Head of caudate nucleus (tissue), 42 donors: ENCODE measurements at regions not wholly inside any gene's neighbourhood (a gene's known extent, or its start where the extent isn't known, plus 50 kb on each side); places are given as distances from the start of the nearest gene placed in this dataset.

Experiments used
- DNase-seq, 42 donors: peaks; one replicate each; pipeline versions ENCODE4 v3.0.0 to v3.0.0-alpha.2; 2020 to 2021; ENCODE audit warnings: mixed read lengths in 7 of 42
- intact Hi-C: fragments of 100-400 bp; cut with DNase I; formaldehyde crosslinking; loops from one replicate; pipeline ENCODE4 v1.15.0; 2022

GRCh38 chr13:91079176-91079575 is 268.3 kb upstream of the MIR17HG start:
- intact Hi-C loops, result no loop called here
- DNase-seq, result no peak

DNA sequence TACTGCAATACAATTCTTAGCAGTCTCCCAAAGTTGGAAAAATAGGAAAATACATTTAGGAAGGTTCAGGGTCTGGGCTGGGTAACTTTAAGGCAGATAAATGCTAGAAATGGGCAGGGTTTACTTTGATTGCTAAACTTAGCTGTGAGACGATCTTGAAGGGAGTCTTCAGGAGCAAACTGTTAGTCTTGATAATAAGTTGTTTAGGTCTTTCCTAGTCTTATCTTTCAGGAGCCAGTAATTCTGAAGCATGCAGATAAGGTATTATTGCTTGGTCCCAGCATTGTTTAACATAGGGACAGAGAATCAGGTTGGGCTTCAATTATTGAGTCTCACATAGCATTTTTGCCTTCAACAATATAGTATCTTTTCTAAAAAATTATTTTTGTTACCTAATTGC is 262.4 kb upstream of the MIR17HG start:
- no peak for DNase-seq
- intact Hi-C loops, result no loop called here

DNA sequence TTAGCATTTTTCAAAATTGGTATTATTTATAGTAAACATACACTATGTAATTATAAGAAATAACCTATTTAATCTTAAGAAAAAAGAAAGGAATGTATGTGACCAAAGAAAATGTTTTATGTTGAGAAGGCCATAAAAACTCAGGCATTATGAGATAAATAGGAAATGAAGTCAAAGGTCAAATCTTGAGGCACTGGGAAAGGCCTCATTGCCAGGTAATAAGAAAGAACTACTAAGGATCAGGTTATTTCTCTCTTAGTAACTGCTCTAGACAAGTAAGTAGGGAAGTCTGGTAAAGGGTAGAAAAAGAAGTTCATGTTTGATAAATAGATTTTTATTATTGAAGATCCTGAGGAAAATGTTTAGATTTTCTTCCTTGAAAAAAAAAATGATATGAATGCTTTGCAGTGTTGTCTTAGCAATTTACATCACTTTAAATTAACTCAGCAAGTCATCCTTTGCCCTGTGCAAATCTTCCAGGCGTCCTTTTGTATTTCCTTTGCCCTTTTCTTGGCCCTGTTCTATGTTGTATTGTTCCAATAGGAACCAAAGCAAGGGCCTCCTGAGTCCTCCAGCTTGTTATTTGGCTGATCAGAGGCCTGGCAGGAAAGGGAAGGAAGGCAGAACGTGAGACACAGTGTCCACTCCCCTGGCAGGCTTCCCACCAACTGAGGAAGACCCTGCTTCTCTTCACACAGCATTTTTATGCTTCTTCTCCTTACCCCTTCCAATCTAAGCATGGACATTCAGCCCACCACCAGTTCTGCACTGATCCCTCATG is 260.4 kb upstream of the MIR17HG start:
- no peak for DNase-seq
- intact Hi-C loops, result no loop called here

DNA sequence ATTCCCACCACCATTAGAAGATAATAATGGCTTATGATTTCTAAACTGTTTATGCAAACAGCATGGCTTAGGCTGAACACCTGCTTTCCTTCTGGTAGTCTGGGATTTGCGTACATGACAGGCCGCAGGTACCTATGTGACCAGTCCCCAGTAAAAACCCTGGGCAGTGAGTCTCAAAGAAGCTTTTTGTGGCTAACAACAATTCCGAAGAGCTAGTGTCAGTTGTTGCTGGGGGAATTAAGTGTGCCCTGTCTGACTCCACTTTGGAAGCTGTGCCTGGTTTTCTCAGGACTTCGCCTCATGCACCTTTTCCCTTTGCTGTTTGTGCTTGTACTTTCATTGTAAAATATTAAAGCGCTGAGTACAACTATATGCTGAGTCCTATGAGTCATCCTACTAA is 250.2 kb upstream of the MIR17HG start:
- intact Hi-C loops, result no loop called here

GRCh38 chr13:91099877-91100276 is 247.6 kb upstream of the MIR17HG start:
- intact Hi-C loops, result no loop called here
- no peak for DNase-seq

More for the DNA sequence above, 250.2 kb upstream of the MIR17HG start:
- DNase-seq, result no peak

- intact Hi-C loops, result no loop called here
- no peak for DNase-seq
Observed at GRCh38 chr13:91100944-91101343, 246.5 kb upstream of the MIR17HG start.

- intact Hi-C loops, result no loop called here
- DNase-seq, result no peak
Observed at GRCh38 chr13:91101381-91101780, 246.1 kb upstream of the MIR17HG start.

- intact Hi-C loops, result no loop called here
- DNase-seq, result no peak
Observed at GRCh38 chr13:91105270-91105669, 242.2 kb upstream of the MIR17HG start.

DNA sequence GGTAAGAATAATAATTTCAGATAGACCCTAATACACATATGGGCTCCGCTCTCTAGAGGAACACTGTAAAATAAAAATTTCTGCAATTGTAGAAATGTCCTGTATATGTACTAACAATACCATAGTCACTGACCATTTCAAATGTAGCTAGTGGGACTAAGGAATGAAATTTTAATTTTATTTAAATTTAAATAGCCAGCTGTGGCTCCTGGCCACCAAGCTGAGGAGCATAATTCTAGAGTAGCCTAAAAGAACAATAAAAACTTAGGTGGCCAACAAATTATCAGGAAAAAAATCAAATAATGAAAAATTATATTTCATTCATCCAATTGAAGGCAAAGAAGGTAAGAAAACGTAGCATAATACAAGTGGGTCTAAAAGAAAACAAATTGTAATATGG is 240.9 kb upstream of the MIR17HG start:
- intact Hi-C loops, result no loop called here
- no peak for DNase-seq

GRCh38 chr13:91108315-91108714 is 239.2 kb upstream of the MIR17HG start:
- intact Hi-C loops, result no loop called here
- no peak for DNase-seq

DNA sequence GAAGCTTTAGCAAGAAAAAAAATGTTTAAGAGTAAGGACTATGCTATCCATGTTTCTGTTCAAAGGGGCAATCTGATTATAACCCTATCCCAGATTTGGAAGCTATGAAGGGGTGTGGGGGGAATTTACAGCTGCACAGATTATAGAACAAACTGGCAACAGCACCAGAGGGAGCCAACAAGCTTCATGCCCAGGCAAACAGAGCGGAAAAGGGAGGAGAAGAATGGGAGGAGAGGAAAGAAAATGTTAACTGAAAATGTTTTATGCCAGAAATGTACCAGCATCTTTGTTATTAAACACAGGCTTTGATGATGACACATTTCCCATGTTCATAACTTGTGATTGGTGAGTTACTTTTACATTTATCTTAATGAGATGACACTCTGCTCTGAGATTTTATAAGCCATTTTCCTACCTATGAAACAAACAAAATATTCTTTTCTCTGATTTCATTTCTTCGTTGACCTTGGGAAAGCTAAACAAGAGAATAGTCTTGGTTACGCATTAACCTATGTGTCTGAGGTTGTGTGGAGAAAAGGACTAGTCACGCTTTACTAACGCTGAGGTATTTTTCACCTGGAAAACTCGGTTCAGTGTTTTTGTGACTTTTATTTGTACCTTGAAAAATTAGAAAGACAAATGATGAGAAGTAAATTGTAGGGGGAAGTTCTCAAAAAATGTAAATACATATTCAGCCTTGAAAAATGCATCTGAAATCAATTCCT is 235.8 kb upstream of the MIR17HG start:
- intact Hi-C loops, result no loop called here
- no peak for DNase-seq

DNA sequence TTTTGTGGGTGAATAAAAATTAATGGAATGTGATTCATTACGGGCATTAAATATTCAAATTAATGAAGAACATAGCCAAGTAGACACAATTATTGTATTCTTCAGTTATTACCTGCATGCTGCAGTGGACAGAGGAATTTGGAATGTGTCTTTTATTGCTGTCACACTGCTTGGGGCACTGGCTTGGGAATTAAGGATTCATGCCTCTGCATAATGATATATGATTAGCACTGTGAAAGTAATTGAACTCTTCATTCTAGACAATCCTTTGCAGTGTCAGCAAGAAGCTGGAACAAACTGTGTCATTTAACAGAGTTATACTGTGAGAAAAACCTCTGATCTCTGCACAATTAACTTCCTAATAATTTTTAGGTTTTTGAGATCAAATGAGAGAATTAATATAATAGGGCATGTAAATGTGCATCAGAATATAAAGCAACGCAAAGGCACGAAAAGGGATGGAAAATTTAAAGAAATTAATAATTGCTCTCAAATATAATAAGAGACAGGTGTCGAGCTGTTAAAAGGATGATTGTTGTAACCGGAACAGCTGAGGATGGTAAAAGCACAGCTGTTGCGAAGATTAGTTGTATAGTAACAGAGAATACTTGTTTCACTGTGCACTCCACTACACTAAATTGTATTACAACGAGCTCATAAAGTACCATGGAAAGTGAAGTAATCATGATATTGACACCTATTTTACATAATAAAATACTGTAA is 235.1 kb upstream of the MIR17HG start:
- intact Hi-C loops, result no loop called here
- no peak for DNase-seq

- intact Hi-C loops, result no loop called here
- DNase-seq, result no peak
Observed at GRCh38 chr13:91112924-91113277, 234.6 kb upstream of the MIR17HG start.

DNA sequence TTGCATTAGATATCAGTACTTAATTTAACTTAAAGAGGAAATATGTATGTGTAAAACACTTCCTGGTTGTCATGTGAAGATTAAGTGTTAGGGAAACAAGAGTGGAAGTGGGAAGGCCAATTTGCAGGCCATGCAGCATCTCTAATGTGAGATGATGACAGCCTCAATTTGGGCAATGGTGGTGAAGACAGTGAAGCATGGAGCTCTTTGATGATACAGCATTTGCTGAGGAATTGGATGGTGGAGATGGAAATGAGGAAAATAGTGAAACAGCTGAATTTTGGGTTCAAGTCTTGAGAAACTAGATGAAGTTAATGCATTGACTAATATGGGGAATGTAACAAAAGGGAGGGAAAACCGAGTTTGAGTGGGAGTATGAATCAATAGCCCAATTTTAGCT is 231.7 kb upstream of the MIR17HG start:
- no peak for DNase-seq
- intact Hi-C loops, result no loop called here

DNA sequence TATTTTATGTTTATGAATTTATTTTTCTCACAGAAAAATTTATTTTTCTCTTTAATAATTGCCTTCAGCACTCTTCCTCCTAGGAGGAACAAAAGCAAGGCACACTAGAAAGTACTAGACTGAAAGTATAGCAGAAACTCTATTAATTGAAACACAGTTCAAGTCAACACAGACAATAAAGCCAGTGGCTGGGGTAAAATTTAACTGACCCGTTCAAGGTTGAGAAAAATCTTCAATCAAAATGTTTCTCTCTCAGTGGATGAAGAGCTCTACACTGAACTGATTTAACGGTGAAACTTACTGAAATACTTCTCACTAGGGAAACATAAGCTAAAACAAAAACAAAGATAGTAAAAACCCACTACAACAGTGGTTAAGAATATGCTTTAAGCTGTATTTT is 230.1 kb upstream of the MIR17HG start:
- intact Hi-C loops, result no loop called here
- DNase-seq, result no peak

DNA sequence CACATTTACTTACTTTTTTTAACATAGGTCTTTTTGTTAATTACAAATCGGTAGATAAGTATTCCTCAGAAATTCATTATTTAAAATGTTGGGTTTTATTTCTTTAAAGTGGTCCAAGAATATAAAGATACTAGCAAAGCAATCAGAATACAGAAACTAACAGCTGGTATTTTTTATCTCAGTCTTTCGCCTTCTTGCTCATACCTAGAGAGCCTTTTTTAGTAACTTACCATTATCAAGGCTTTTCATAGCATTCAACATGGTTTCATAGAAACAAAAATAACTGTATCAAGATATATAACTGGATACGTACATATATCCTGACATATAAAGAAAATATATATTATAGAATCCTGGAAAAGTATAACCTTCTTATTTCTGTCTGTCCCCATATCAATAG is 227.8 kb upstream of the MIR17HG start:
- intact Hi-C loops, result no loop called here

GRCh38 chr13:91122766-91123165 is 224.7 kb upstream of the MIR17HG start:
- no peak for DNase-seq
- intact Hi-C loops, result no loop called here

More for the DNA sequence above, 227.8 kb upstream of the MIR17HG start:
- DNase-seq, result no peak

- DNase-seq, result no peak
Observed at GRCh38 chr13:91123456-91124127, 223.9 kb upstream of the MIR17HG start.

GRCh38 chr13:91126806-91127205 is 220.7 kb upstream of the MIR17HG start:
- intact Hi-C loops, result no loop called here
- DNase-seq, result no peak

More at GRCh38 chr13:91123456-91124127, 223.9 kb upstream of the MIR17HG start:
- intact Hi-C loops, result no loop called here

DNA sequence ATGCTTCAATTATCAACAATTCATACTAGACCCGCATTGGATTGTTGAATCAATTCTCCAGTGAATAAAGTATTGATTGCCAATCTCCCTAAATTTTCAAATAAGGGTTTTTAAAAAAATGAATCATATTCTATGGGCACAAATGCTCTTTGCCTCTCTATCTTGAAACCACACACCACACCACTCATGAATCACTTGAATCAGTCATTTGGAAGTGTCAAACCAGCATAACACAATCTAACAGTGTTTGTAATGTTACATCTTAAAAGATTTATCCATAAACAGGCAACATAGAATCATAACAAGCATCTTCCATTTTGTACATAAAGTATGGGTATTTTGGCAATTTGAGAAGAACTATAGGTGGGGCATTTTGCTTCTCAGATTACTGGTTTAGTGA is 219.5 kb upstream of the MIR17HG start:
- DNase-seq, result no peak
- intact Hi-C loops, result no loop called here
